ENCODE measurements at regions not wholly inside any gene's neighbourhood (a gene's known extent, or its start where the extent isn't known, plus 50 kb on each side); places are given as distances from the start of the nearest gene placed in this dataset.

- no peak for TF ChIP-seq MAX (IDR thresholded peaks at IDR 0.05)
- TF ChIP-seq CTCF (IDR thresholded peaks at IDR 0.05; ENCODE audit: low read depth, low read length, missing input control) = no peak
- no peak for TF ChIP-seq YY1 (IDR thresholded peaks at IDR 0.05)
- no peak for TF ChIP-seq TAF1 (conservative IDR thresholded peaks at IDR 0.05)
- no peak for TF ChIP-seq JUND (IDR thresholded peaks at IDR 0.05)
- no peak for TF ChIP-seq ZBTB33 (IDR thresholded peaks at IDR 0.05)
- no peak for TF ChIP-seq ATF3 (IDR thresholded peaks at IDR 0.05)
- no peak for TF ChIP-seq RAD21 (IDR thresholded peaks at IDR 0.05)
- no peak for TF ChIP-seq RXRA (IDR thresholded peaks at IDR 0.05)
These were observed 69.2 kb upstream of the PRR5 start for GRCh38 chr22:44632541-44633396.

Data from liver (tissue), 3 donors.